ENCODE measurements at regions not wholly inside any gene's neighbourhood (a gene's known extent, or its start where the extent isn't known, plus 50 kb on each side); places are given as distances from the start of the nearest gene placed in this dataset.

GRCh38 chr9:120230227-120230626 is 349.7 kb downstream of the CDK5RAP2 start:
- TF ChIP-seq REPIN1 (tag by site-specific recombination; IDR thresholded peaks at IDR 0.05; ENCODE audit: low read depth) (no peak), ZNF768 (tag by site-specific recombination; IDR thresholded peaks at IDR 0.05) (no peak), ZNF335 (tag by site-specific recombination; conservative IDR thresholded peaks at IDR 0.05) (no peak), CTCF (tag by site-specific recombination; IDR thresholded peaks at IDR 0.05) (no peak), ZEB2 (tag by site-specific recombination; IDR thresholded peaks at IDR 0.05) (no peak), ELK4 (IDR thresholded peaks at IDR 0.05; ENCODE audit: borderline replicate concordance, low read depth, low read length) (no peak), ZNF274 (IDR thresholded peaks at IDR 0.05; ENCODE audit: low read length) (no peak), ZNF274 (tag by site-specific recombination; IDR thresholded peaks at IDR 0.05; ENCODE audit: borderline replicate concordance) (no peak), ZNF354C (tag by site-specific recombination; IDR thresholded peaks at IDR 0.05; ENCODE audit: borderline replicate concordance, low read depth) (no peak), ZNF266 (tag by site-specific recombination; IDR thresholded peaks at IDR 0.05; ENCODE audit: low read depth) (no peak), ZSCAN5A (tag by site-specific recombination; IDR thresholded peaks at IDR 0.05) (no peak)
- TF ChIP-seq, protein P1, sequence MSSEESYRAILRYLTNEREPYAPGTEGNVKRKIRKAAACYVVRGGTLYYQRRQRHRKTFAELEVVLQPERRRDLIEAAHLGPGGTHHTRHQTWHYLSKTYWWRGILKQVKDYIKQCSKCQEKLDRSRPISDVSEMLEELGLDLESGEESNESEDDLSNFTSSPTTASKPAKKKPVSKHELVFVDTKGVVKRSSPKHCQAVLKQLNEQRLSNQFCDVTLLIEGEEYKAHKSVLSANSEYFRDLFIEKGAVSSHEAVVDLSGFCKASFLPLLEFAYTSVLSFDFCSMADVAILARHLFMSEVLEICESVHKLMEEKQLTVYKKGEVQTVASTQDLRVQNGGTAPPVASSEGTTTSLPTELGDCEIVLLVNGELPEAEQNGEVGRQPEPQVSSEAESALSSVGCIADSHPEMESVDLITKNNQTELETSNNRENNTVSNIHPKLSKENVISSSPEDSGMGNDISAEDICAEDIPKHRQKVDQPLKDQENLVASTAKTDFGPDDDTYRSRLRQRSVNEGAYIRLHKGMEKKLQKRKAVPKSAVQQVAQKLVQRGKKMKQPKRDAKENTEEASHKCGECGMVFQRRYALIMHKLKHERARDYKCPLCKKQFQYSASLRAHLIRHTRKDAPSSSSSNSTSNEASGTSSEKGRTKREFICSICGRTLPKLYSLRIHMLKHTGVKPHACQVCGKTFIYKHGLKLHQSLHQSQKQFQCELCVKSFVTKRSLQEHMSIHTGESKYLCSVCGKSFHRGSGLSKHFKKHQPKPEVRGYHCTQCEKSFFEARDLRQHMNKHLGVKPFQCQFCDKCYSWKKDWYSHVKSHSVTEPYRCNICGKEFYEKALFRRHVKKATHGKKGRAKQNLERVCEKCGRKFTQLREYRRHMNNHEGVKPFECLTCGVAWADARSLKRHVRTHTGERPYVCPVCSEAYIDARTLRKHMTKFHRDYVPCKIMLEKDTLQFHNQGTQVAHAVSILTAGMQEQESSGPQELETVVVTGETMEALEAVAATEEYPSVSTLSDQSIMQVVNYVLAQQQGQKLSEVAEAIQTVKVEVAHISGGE (tag by site-specific recombination; conservative IDR thresholded peaks at IDR 0.05; ENCODE audit: low read depth) = no peak

All from HEK293 (cell line).